ENCODE measurements at regions not wholly inside any gene's neighbourhood (a gene's known extent, or its start where the extent isn't known, plus 50 kb on each side); places are given as distances from the start of the nearest gene placed in this dataset.

DNA sequence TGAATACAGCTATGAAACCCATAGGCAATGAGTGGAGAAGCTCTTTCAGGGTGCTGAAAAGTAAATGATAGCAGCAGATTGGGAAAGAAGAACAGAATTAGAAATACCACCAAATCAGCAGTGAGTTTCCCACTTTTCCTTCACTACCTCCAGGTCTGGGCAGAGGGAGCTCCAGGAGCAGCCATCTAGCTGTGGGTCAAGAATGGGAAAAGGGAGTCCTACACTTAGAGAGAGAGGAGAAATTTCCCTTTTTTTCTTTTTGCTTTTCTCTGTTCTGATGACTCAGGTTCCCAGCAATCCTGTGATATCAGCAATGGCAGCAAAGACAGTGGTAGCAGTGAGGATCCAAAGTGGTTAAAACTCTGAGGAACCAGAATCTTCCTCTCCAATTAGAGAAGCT, 263.9 kb downstream of the NXPE2 start:
- H3K4me1 ChIP-seq (replicated peaks; ENCODE audit: insufficient read depth): no peaks in the 10 kb centered on the region
- ChIA-PET CTCF (no interaction called here), POLR2A (ENCODE audit: unreplicated experiment) (no interaction called here)
- no peaks in the 10 kb centered on the region for H3K79me2 ChIP-seq (ENCODE audit: low read depth)
- no peak overlapping the region for H3K4me3 ChIP-seq
- DNase-seq: no peak
- no peaks in the 10 kb centered on the region for H3F3A ChIP-seq (ENCODE audit: insufficient read depth, low read depth)
- H3K4me2 ChIP-seq: no peak overlapping the region
- H3K9me3 ChIP-seq (ENCODE audit: insufficient read depth, low read depth): no peaks in the 10 kb centered on the region; the same call in 1 of the 2 replicates
- no peaks in the 10 kb centered on the region for H3K27me3 ChIP-seq (ENCODE audit: insufficient read depth, low read depth)
- no peaks in the 10 kb centered on the region for H3K36me3 ChIP-seq (ENCODE audit: low read depth)
- intact Hi-C loops (cut with micrococcal nuclease; ENCODE audit: unreplicated experiment): no loop called here
- no TSS peak for BruUV-seq (replicated peaks)
- H4K20me1 ChIP-seq (ENCODE audit: insufficient read depth): no peaks in the 10 kb centered on the region
- H3K9me2 ChIP-seq (ENCODE audit: insufficient read depth): 0 out of 2 replicates have a peak, but pooled peaks cover 5% of the 10 kb centered on the region
- H3K27ac ChIP-seq: no peak overlapping the region
- H2AFZ ChIP-seq: no peak overlapping the region
- TF ChIP-seq, protein P1, sequence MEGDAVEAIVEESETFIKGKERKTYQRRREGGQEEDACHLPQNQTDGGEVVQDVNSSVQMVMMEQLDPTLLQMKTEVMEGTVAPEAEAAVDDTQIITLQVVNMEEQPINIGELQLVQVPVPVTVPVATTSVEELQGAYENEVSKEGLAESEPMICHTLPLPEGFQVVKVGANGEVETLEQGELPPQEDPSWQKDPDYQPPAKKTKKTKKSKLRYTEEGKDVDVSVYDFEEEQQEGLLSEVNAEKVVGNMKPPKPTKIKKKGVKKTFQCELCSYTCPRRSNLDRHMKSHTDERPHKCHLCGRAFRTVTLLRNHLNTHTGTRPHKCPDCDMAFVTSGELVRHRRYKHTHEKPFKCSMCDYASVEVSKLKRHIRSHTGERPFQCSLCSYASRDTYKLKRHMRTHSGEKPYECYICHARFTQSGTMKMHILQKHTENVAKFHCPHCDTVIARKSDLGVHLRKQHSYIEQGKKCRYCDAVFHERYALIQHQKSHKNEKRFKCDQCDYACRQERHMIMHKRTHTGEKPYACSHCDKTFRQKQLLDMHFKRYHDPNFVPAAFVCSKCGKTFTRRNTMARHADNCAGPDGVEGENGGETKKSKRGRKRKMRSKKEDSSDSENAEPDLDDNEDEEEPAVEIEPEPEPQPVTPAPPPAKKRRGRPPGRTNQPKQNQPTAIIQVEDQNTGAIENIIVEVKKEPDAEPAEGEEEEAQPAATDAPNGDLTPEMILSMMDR (conservative IDR thresholded peaks at IDR 0.05): no peak
- TF ChIP-seq EZH2 (IDR thresholded peaks at IDR 0.05; ENCODE audit: low read depth): no peak

GRCh38 chr11:114949614-114950351, 271.5 kb downstream of the NXPE2 start:
- no peaks in the 10 kb centered on the region for H3K9me3 ChIP-seq (ENCODE audit: insufficient read depth, low read depth)
- no peaks in the 10 kb centered on the region for H3K27me3 ChIP-seq (ENCODE audit: insufficient read depth, low read depth)
- intact Hi-C loops (cut with micrococcal nuclease; ENCODE audit: unreplicated experiment): no loop called here
- no peak overlapping the region for H3K4me3 ChIP-seq
- H3K79me2 ChIP-seq (ENCODE audit: low read depth): no peaks in the 10 kb centered on the region
- no peak overlapping the region for H3K27ac ChIP-seq
- H3F3A ChIP-seq (ENCODE audit: insufficient read depth, low read depth): no peaks in the 10 kb centered on the region
- no TSS peak for BruUV-seq (replicated peaks)
- no peaks in the 10 kb centered on the region for H3K9me2 ChIP-seq (ENCODE audit: insufficient read depth)
- H3K36me3 ChIP-seq (ENCODE audit: low read depth): no peaks in the 10 kb centered on the region
- H4K20me1 ChIP-seq (ENCODE audit: insufficient read depth): no peaks in the 10 kb centered on the region
- POLR2A ChIA-PET (ENCODE audit: unreplicated experiment): no interaction called here
- no peak overlapping the region for H2AFZ ChIP-seq
- no peak overlapping the region for H3K4me2 ChIP-seq
- DNase-seq: no peak
- CTCF ChIA-PET: no interaction called here
- H3K4me1 ChIP-seq (replicated peaks; ENCODE audit: insufficient read depth): no peaks in the 10 kb centered on the region
- TF ChIP-seq, protein P1 (conservative IDR thresholded peaks at IDR 0.05): no peak
- TF ChIP-seq EZH2 (IDR thresholded peaks at IDR 0.05; ENCODE audit: low read depth): no peak

DNA sequence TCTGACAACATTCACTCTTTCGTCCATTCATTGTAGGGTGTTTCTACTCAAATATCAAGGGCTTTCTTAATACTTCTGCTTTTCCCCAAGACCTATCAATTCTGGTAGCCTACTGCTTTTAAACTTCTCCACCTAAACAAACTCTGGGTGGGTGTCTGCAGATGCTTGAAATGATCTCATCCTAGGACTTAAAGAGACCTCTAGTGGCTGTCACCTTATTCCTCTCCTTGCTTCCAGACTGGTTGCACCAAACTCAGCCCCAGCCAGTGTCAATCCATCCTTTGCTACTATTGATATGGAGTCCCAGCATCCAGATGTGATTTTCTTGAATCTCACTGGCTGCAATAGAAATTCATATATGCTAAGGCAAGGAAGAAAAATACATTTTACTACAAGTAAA, 274.7 kb downstream of the NXPE2 start:
- no peak overlapping the region for H3K4me2 ChIP-seq
- intact Hi-C loops (cut with micrococcal nuclease; ENCODE audit: unreplicated experiment): no loop called here
- no peak for TF ChIP-seq EZH2 (IDR thresholded peaks at IDR 0.05; ENCODE audit: low read depth)
- TF ChIP-seq, protein P1 (conservative IDR thresholded peaks at IDR 0.05): no peak
- H3K9me2 ChIP-seq (ENCODE audit: insufficient read depth): no peaks in the 10 kb centered on the region
- H4K20me1 ChIP-seq (ENCODE audit: insufficient read depth): no peaks in the 10 kb centered on the region
- H3K4me3 ChIP-seq: no peak overlapping the region
- H3K27ac ChIP-seq: no peak overlapping the region
- no peaks in the 10 kb centered on the region for H3K4me1 ChIP-seq (replicated peaks; ENCODE audit: insufficient read depth)
- ChIA-PET POLR2A (ENCODE audit: unreplicated experiment) (no interaction called here), CTCF (no interaction called here)
- H3F3A ChIP-seq (ENCODE audit: insufficient read depth, low read depth): no peaks in the 10 kb centered on the region
- H3K36me3 ChIP-seq (ENCODE audit: low read depth): no peaks in the 10 kb centered on the region
- DNase-seq: no peak
- H3K9me3 ChIP-seq (ENCODE audit: insufficient read depth, low read depth): no peaks in the 10 kb centered on the region
- no TSS peak for BruUV-seq (replicated peaks)
- H2AFZ ChIP-seq: no peak overlapping the region
- no peaks in the 10 kb centered on the region for H3K27me3 ChIP-seq (ENCODE audit: insufficient read depth, low read depth)
- no peaks in the 10 kb centered on the region for H3K79me2 ChIP-seq (ENCODE audit: low read depth)

Measured in PC-9 (cell line).